IMR-90 (cell line): ENCODE measurements at regions not wholly inside any gene's neighbourhood (a gene's known extent, or its start where the extent isn't known, plus 50 kb on each side); places are given as distances from the start of the nearest gene placed in this dataset.

Source experiments
- ATAC-seq: fragments of 200-7000 bp; cut with Tn5 transposase; 2 replicates; pipeline ENCODE4 v1.9.1; 2020; ENCODE audit warnings: low read depth, mild to moderate bottlenecking, moderate library complexity
- BruUV-seq: library from RNA; stranded (reverse); fragments of 400-500 nt; replicated peaks from 2 replicates; lab custom pipeline; 2021; lab: Mats Ljungman, UMichigan
- CTCF ChIA-PET: fragments of 300-600 bp; formaldehyde crosslinking; extraction: SDS; loops from one replicate; lab custom pipeline; 2021; ENCODE audit warnings: antibody characterized with exemption; lab: Yijun Ruan, JAX
- POLR2A ChIA-PET: fragments of 300-600 bp; sonication (Branson Sonifier 250); formaldehyde crosslinking; loops from one replicate; lab custom pipeline; 2022; ENCODE audit warnings: antibody characterized with exemption; ENCODE audit not compliant: unreplicated experiment; lab: Charles Lee
- DNase-seq: peaks from one replicate; pipeline ENCODE4 v3.0.0; 2013
- H2AFZ ChIP-seq: replicated peaks from 2 replicates; pipeline ENCODE3; 2013; ENCODE audit warnings: low read length, mild to moderate bottlenecking; ENCODE audit not compliant: poor library complexity
- H2AK5ac ChIP-seq: 2 replicates; pipeline ENCODE4 v1.6.1; 2013; ENCODE audit warnings: low read depth, low read length, inconsistent platforms
- H2AK9ac ChIP-seq: replicated peaks from 2 replicates; pipeline ENCODE3; 2013; ENCODE audit warnings: mild to moderate bottlenecking, low read depth, low read length, moderate library complexity; ENCODE audit not compliant: poor library complexity
- H2BK120ac ChIP-seq: 2 replicates; pipeline ENCODE4 v1.6.1; 2013; ENCODE audit warnings: low read depth, low read length, inconsistent platforms
- H2BK15ac ChIP-seq: 3 replicates; pipeline ENCODE4 v1.6.1; 2013; ENCODE audit warnings: low read depth, low read length, inconsistent platforms
- H2BK20ac ChIP-seq: 2 replicates; pipeline ENCODE4 v1.6.1; 2013; ENCODE audit warnings: low read depth, mild to moderate bottlenecking, inconsistent platforms, low read length, moderate library complexity
- H2BK5ac ChIP-seq: 2 replicates; pipeline ENCODE4 v1.6.1; 2013; ENCODE audit warnings: mild to moderate bottlenecking, low read depth, low read length, inconsistent platforms; ENCODE audit not compliant: poor library complexity, severe bottlenecking
- H3K14ac ChIP-seq: replicated peaks from 2 replicates; pipeline ENCODE4 v1.6.1; 2013; ENCODE audit warnings: low read depth, low read length, inconsistent platforms
- H3K18ac ChIP-seq: 2 replicates; pipeline ENCODE4 v1.6.1; 2013; ENCODE audit warnings: low read depth, low read length, control low read depth
- H3K23ac ChIP-seq: 2 replicates; pipeline ENCODE4 v1.6.1; 2013; ENCODE audit warnings: low read depth, low read length, inconsistent platforms
- H3K27ac ChIP-seq: 2 replicates; pipeline ENCODE4 v1.5.1; 2013; ENCODE audit warnings: mild to moderate bottlenecking, control low read depth, low read length; ENCODE audit not compliant: insufficient read depth
- H3K27me3 ChIP-seq: 2 replicates; pipeline ENCODE4 v1.6.1; 2013; ENCODE audit warnings: low read length; ENCODE audit not compliant: control insufficient read depth, insufficient read depth
- H3K36me3 ChIP-seq: 2 replicates; pipeline ENCODE4 v1.6.1; 2013; ENCODE audit warnings: low read length, mixed read lengths; ENCODE audit not compliant: control insufficient read depth, insufficient read depth
- H3K4ac ChIP-seq: 2 replicates; pipeline ENCODE4 v1.6.1; 2013; ENCODE audit warnings: low read depth, low read length, inconsistent platforms
- H3K4me1 ChIP-seq: 2 replicates; pipeline ENCODE4 v1.6.1; 2013; ENCODE audit warnings: low read length, mixed read lengths; ENCODE audit not compliant: control insufficient read depth, insufficient read depth
- H3K4me2 ChIP-seq: 2 replicates; pipeline ENCODE4 v1.6.1; 2013; ENCODE audit warnings: low read depth, mild to moderate bottlenecking, control low read depth, low read length, moderate library complexity
- H3K4me3 ChIP-seq: 2 replicates; pipeline ENCODE4 v1.5.1; 2013; ENCODE audit warnings: low read depth, mild to moderate bottlenecking, control low read depth, low read length, moderate library complexity; ENCODE audit not compliant: insufficient read depth
- H3K56ac ChIP-seq: 2 replicates; pipeline ENCODE4 v1.6.1; 2013; ENCODE audit warnings: low read length, inconsistent platforms; ENCODE audit not compliant: insufficient read depth; ENCODE audit errors: extremely low read depth
- H3K79me1 ChIP-seq, 2 experiments: 2 replicates each; pipeline ENCODE4 v1.6.1; 2013; ENCODE audit warnings: low read length in 2 of 2, inconsistent platforms in 1 of 2, low read depth in 1 of 2
- H3K9ac ChIP-seq: 2 replicates; pipeline ENCODE4 v1.6.1; 2013; ENCODE audit warnings: low read depth, low read length, control low read depth
- H3K9me1 ChIP-seq: 2 replicates; pipeline ENCODE4 v1.6.1; 2013; ENCODE audit warnings: low read length, inconsistent platforms; ENCODE audit not compliant: insufficient read depth
- H3K9me3 ChIP-seq: 2 replicates; pipeline ENCODE4 v1.6.1; 2013; ENCODE audit warnings: low read length; ENCODE audit not compliant: control insufficient read depth, insufficient read depth
- H4K20me1 ChIP-seq: 2 replicates; pipeline ENCODE4 v1.6.1; 2013; ENCODE audit warnings: low read length, inconsistent platforms; ENCODE audit not compliant: insufficient read depth
- H4K5ac ChIP-seq: 2 replicates; pipeline ENCODE4 v1.6.1; 2013; ENCODE audit warnings: mild to moderate bottlenecking, low read depth, low read length, control low read depth
- H4K8ac ChIP-seq, 2 experiments: 2 replicates each; pipeline ENCODE4 v1.6.1; 2013; ENCODE audit warnings: low read depth in 2 of 2, low read length in 2 of 2, control low read depth in 1 of 2, inconsistent platforms in 1 of 2
- H4K91ac ChIP-seq: 2 replicates; pipeline ENCODE4 v1.6.1; 2013; ENCODE audit warnings: low read depth, low read length, inconsistent platforms; ENCODE audit not compliant: insufficient read depth
- BHLHE40 ChIP-seq: fragments of 150-350 bp; IDR thresholded peaks from 2 replicates; pipeline ENCODE4 v1.6.1; 2016; ENCODE audit warnings: mild to moderate bottlenecking, low read depth, low read length
- CEBPB ChIP-seq: IDR thresholded peaks from 2 replicates; pipeline ENCODE4 v1.6.1; 2012; ENCODE audit warnings: low read depth, low read length, improper control_type of control experiment
- CHD1 ChIP-seq: IDR thresholded peaks from 2 replicates; pipeline ENCODE4 v1.6.1; 2012; ENCODE audit warnings: low read depth, low read length, improper control_type of control experiment
- CTCF ChIP-seq: conservative IDR thresholded peaks from 2 replicates; pipeline ENCODE4 v1.5.1; 2012; ENCODE audit warnings: mild to moderate bottlenecking, low read depth, low read length, improper control_type of control experiment
- ELK1 ChIP-seq: fragments of 150-350 bp; IDR thresholded peaks from 2 replicates; pipeline ENCODE4 v1.6.1; 2016; ENCODE audit warnings: low read depth, mild to moderate bottlenecking, low read length, moderate library complexity, borderline replicate concordance
- FOS ChIP-seq: fragments of 150-350 bp; IDR thresholded peaks from 2 replicates; pipeline ENCODE4 v1.6.1; 2016; ENCODE audit warnings: low read depth, low read length
- MAFK ChIP-seq: IDR thresholded peaks from 2 replicates; pipeline ENCODE4 v1.6.1; 2012; ENCODE audit warnings: low read depth, low read length, improper control_type of control experiment
- MAZ ChIP-seq: IDR thresholded peaks from 2 replicates; pipeline ENCODE4 v1.6.1; 2012; ENCODE audit warnings: low read depth, mild to moderate bottlenecking, low read length, improper control_type of control experiment, moderate library complexity, borderline replicate concordance
- MXI1 ChIP-seq: IDR thresholded peaks from 2 replicates; pipeline ENCODE4 v1.6.1; 2012; ENCODE audit warnings: low read depth, mild to moderate bottlenecking, low read length, moderate library complexity, borderline replicate concordance
- NFE2L2 ChIP-seq: fragments of 150-350 bp; IDR thresholded peaks from 2 replicates; pipeline ENCODE4 v1.6.1; 2016; ENCODE audit warnings: low read depth, mild to moderate bottlenecking, low read length
- POLR2A ChIP-seq: IDR thresholded peaks from 2 replicates; pipeline ENCODE4 v1.6.1; 2012; ENCODE audit warnings: mild to moderate bottlenecking, low read depth, low read length
- RAD21 ChIP-seq: IDR thresholded peaks from 2 replicates; pipeline ENCODE4 v1.6.1; 2012; ENCODE audit warnings: low read length, improper control_type of control experiment
- RCOR1 ChIP-seq: IDR thresholded peaks from 2 replicates; pipeline ENCODE4 v1.6.1; 2012; ENCODE audit warnings: mild to moderate bottlenecking, low read length, improper control_type of control experiment; ENCODE audit not compliant: insufficient replicate concordance
- RFX5 ChIP-seq: IDR thresholded peaks from 2 replicates; pipeline ENCODE4 v1.8.0; 2012; ENCODE audit warnings: low read depth, mild to moderate bottlenecking, low read length, moderate library complexity
- SMC3 ChIP-seq: fragments of 150-350 bp; IDR thresholded peaks from 2 replicates; pipeline ENCODE4 v1.6.1; 2016; ENCODE audit warnings: low read depth, mild to moderate bottlenecking, antibody characterized with exemption, low read length, moderate library complexity
- USF2 ChIP-seq: fragments of 150-350 bp; IDR thresholded peaks from 2 replicates; pipeline ENCODE4 v1.6.1; 2017; ENCODE audit warnings: mild to moderate bottlenecking, antibody characterized with exemption, low read length, low read depth
- WGBS, 2 experiments: methylation state at CpG; one replicate each; pipeline versions ENCODE4 v1.1.5 to v1.1.7; 2013; ENCODE audit warnings: missing lambda C conversion rate in 2 of 2; ENCODE audit not compliant: insufficient read length in 1 of 2; ENCODE audit errors: extremely low coverage in 2 of 2; 5-methylcytosine and 5-hydroxymethylcytosine counted together
- dilution Hi-C: fragments of 300-500 bp; cut with HindIII; formaldehyde crosslinking; loops from one replicate; pipeline ENCODE4 v1.14.3; 2018; ENCODE audit warnings: low sequenced_read_pairs; ENCODE audit not compliant: unreplicated experiment
- in situ Hi-C: fragments of 300-500 bp; cut with MboI; formaldehyde crosslinking; loops from 3 replicates; pipeline ENCODE4 v1.14.3; 2019; ENCODE audit warnings: low sequenced_read_pairs, inconsistent platforms, mixed read lengths
- intact Hi-C: fragments of 100-400 bp; cut with micrococcal nuclease; formaldehyde crosslinking; loops from 2 replicates; pipeline ENCODE4 v1.10.0; 2022

- intact Hi-C loops, result no loop called here
These were observed 896.5 kb downstream of the UQCRFS1 start for GRCh38 chr19:28316464-28316863.

More at GRCh38 chr19:28316464-28316863, 896.5 kb downstream of the UQCRFS1 start:
- no peak overlapping the region for H2AFZ ChIP-seq
- H3K27ac ChIP-seq, result no peak overlapping the region
- POLR2A ChIA-PET, result no interaction called here
- no peaks in the 10 kb centered on the region for H3K36me3 ChIP-seq
- H2BK5ac ChIP-seq, result no peak overlapping the region
- H3K9me3 ChIP-seq, result peaks cover 30% of the 10 kb centered on the region
- no peak overlapping the region for H2AK5ac ChIP-seq
- no peak overlapping the region for H3K4me3 ChIP-seq
- H3K9me1 ChIP-seq, result no peaks in the 10 kb centered on the region
- no peak overlapping the region for H3K14ac ChIP-seq
- DNase-seq (no peak), ATAC-seq (no peak)
- no peak for TF ChIP-seq MAFK
- TF ChIP-seq RCOR1, result no peak
- no peak for TF ChIP-seq ELK1
- no peak for TF ChIP-seq CEBPB
- TF ChIP-seq FOS, result no peak
- TF ChIP-seq MAZ, result no peak
- no peak for TF ChIP-seq CHD1
- no peak for TF ChIP-seq USF2
- TF ChIP-seq NFE2L2, result no peak
- no peak for TF ChIP-seq RFX5
- TF ChIP-seq RAD21, result no peak
- TF ChIP-seq MXI1, result no peak
- TF ChIP-seq POLR2A, result no peak
- TF ChIP-seq BHLHE40, result no peak
- no peak for TF ChIP-seq SMC3
- no peak for TF ChIP-seq CTCF
- no peak overlapping the region for H2BK120ac ChIP-seq
- H3K18ac ChIP-seq, result no peak overlapping the region
- no peak overlapping the region for H4K8ac ChIP-seq
- H4K5ac ChIP-seq, result no peak overlapping the region
- no peaks in the 10 kb centered on the region for H3K27me3 ChIP-seq
- no peak overlapping the region for H3K4ac ChIP-seq
- no peaks in the 10 kb centered on the region for H3K4me1 ChIP-seq
- H4K91ac ChIP-seq, result no peak overlapping the region
- H4K20me1 ChIP-seq, result no peaks in the 10 kb centered on the region
- H3K79me1 ChIP-seq, result no peaks in the 10 kb centered on the region
- H3K23ac ChIP-seq, result no peak overlapping the region
- WGBS, 2 experiments, result no CpG with 5 or more reads among the region's 7 CpGs
- H3K4me2 ChIP-seq, result no peak overlapping the region
- H2BK15ac ChIP-seq, result no peak overlapping the region
- no peak overlapping the region for H2BK20ac ChIP-seq
- CTCF ChIA-PET, result no interaction called here
- dilution Hi-C loops, result no loop called here
- BruUV-seq, result no TSS peak
- H2AK9ac ChIP-seq, result no peak overlapping the region
- no peak overlapping the region for H3K9ac ChIP-seq
- in situ Hi-C loops, result no loop called here
- no peak overlapping the region for H3K56ac ChIP-seq
